Panc1 (cell line): ENCODE measurements at regions not wholly inside any gene's neighbourhood (a gene's known extent, or its start where the extent isn't known, plus 50 kb on each side); places are given as distances from the start of the nearest gene placed in this dataset.

ENCODE experiments used
- CTCF ChIP-seq: fragments of 450-650 bp; IDR thresholded peaks from 2 replicates; pipeline ENCODE4 v1.5.1; 2017; ENCODE audit warnings: mild to moderate bottlenecking
- POLR2AphosphoS5 ChIP-seq: IDR thresholded peaks from 2 replicates; pipeline ENCODE4 v1.6.1; 2012; ENCODE audit warnings: mild to moderate bottlenecking, low read depth, low read length, moderate library complexity
- REST ChIP-seq, 2 experiments: IDR thresholded peaks; 2 replicates each; pipeline ENCODE4 v1.6.1; 2011 to 2012; ENCODE audit warnings: low read depth in 2 of 2, control low read depth in 1 of 2, low read length in 1 of 2, mild to moderate bottlenecking in 1 of 2, moderate library complexity in 1 of 2; ENCODE audit not compliant: insufficient read depth in 1 of 2
- SIN3A ChIP-seq: IDR thresholded peaks from 2 replicates; pipeline ENCODE4 v1.6.1; 2012; ENCODE audit warnings: low read depth, mild to moderate bottlenecking, low read length, moderate library complexity, borderline replicate concordance; ENCODE audit not compliant: insufficient read depth
- TCF7L2 ChIP-seq: IDR thresholded peaks from 2 replicates; pipeline ENCODE4 v1.6.1; 2011; ENCODE audit warnings: mild to moderate bottlenecking, low read depth, low read length, inconsistent platforms

- no peak for TF ChIP-seq CTCF
- no peak for TF ChIP-seq POLR2AphosphoS5
- TF ChIP-seq SIN3A = no peak
- no peak for TF ChIP-seq REST (IDR thresholded peaks at IDR 0.05; ENCODE audit: insufficient read depth in 1 of 2, low read depth in 2 of 2, low read length in 1 of 2)
- no peak for TF ChIP-seq TCF7L2
Observed at GRCh38 chr2:8248623-8248957, 433.3 kb upstream of the ID2 start.
